ENCODE measurements at regions not wholly inside any gene's neighbourhood (a gene's known extent, or its start where the extent isn't known, plus 50 kb on each side); places are given as distances from the start of the nearest gene placed in this dataset.
"Not testable (repeated sequence)": the region's sequence is repeated elsewhere in the genome, so short reads cannot be mapped to it uniquely, and the experiment has no call there.

GRCh38 chr18:52222211-52222610 lies 117.8 kb upstream of the DCC start:
- DNase-seq (ENCODE audit: extremely low read depth, low read depth, low spot score) = no peak

GRCh38 chr18:52227536-52227935 lies 112.5 kb upstream of the DCC start:
- DNase-seq (ENCODE audit: extremely low read depth, low read depth, low spot score) = no peak

- DNase-seq (ENCODE audit: extremely low read depth, low read depth, low spot score) = no peak
Observed at GRCh38 chr18:52228166-52228565, 111.8 kb upstream of the DCC start.

- DNase-seq (ENCODE audit: extremely low read depth, low read depth, low spot score) = no peak
Observed at GRCh38 chr18:52236131-52236530, 103.9 kb upstream of the DCC start.

GRCh38 chr18:52237551-52237950 lies 102.4 kb upstream of the DCC start:
- DNase-seq (ENCODE audit: extremely low read depth, low read depth, low spot score) = no peak

- DNase-seq (ENCODE audit: extremely low read depth, low read depth, low spot score) = no peak
Observed at GRCh38 chr18:52242711-52243110, 97.3 kb upstream of the DCC start.

GRCh38 chr18:52244658-52245057 lies 95.3 kb upstream of the DCC start:
- no peak for DNase-seq (ENCODE audit: extremely low read depth, low read depth, low spot score)

GRCh38 chr18:52254367-52254766 lies 85.6 kb upstream of the DCC start:
- DNase-seq (ENCODE audit: extremely low read depth, low read depth, low spot score) = no peak

- not testable (repeated sequence) for DNase-seq (ENCODE audit: extremely low read depth, low read depth, low spot score)
Observed at GRCh38 chr18:52257417-52257816, 82.6 kb upstream of the DCC start.

- DNase-seq (ENCODE audit: extremely low read depth, low read depth, low spot score) = no peak
Observed at GRCh38 chr18:52275817-52276216, 64.2 kb upstream of the DCC start.

- DNase-seq (ENCODE audit: extremely low read depth, low read depth, low spot score) = no peak
Observed at GRCh38 chr18:52277785-52278184, 62.2 kb upstream of the DCC start.

- no peak for DNase-seq (ENCODE audit: extremely low read depth, low read depth, low spot score)
Observed at GRCh38 chr18:52278191-52278590, 61.8 kb upstream of the DCC start.

GRCh38 chr18:52280702-52281101 lies 59.3 kb upstream of the DCC start:
- no peak for DNase-seq (ENCODE audit: extremely low read depth, low read depth, low spot score)

GRCh38 chr18:52283927-52284326 lies 56.1 kb upstream of the DCC start:
- no peak for DNase-seq (ENCODE audit: extremely low read depth, low read depth, low spot score)

GRCh38 chr18:52286675-52287074 lies 53.3 kb upstream of the DCC start:
- DNase-seq (ENCODE audit: extremely low read depth, low read depth, low spot score) = no peak

- no peak for DNase-seq (ENCODE audit: extremely low read depth, low read depth, low spot score)
Observed at GRCh38 chr18:52287151-52287550, 52.8 kb upstream of the DCC start.

GRCh38 chr18:52288403-52289004 lies 51.5 kb upstream of the DCC start:
- DNase-seq (ENCODE audit: extremely low read depth, low read depth, low spot score) = no peak

- DNase-seq (ENCODE audit: extremely low read depth, low read depth, low spot score) = no peak
Observed at GRCh38 chr18:52289392-52289791, 50.6 kb upstream of the DCC start.
